Lung (tissue), 11 donors: ENCODE measurements at regions not wholly inside any gene's neighbourhood (a gene's known extent, or its start where the extent isn't known, plus 50 kb on each side); places are given as distances from the start of the nearest gene placed in this dataset.
"Not testable (repeated sequence)": the region's sequence is repeated elsewhere in the genome, so short reads cannot be mapped to it uniquely, and the experiment has no call there.

Experiments used
- ATAC-seq: fragments of 200-7000 bp; cut with Tn5 transposase; one replicate; pipeline ENCODE4 v1.9.1; 2020; ENCODE audit warnings: moderate number of reproducible peaks; ENCODE audit not compliant: insufficient read depth, low FRiP score
- DNase-seq, 3 donors: peaks; one replicate each; pipeline ENCODE4 v3.0.0-alpha.2; 2013 to 2017
- H3K27ac ChIP-seq, 2 donors: one replicate each; pipeline ENCODE4 v1.5.1; 2013; ENCODE audit warnings: mild to moderate bottlenecking in 2 of 2, moderate library complexity in 2 of 2, control low read depth in 1 of 2, inconsistent platforms in 1 of 2, low read depth in 1 of 2, low read length in 1 of 2
- H3K27me3 ChIP-seq, 3 donors: one replicate each; pipeline ENCODE4 v1.5.1; 2013; ENCODE audit warnings: low read length in 2 of 3; ENCODE audit not compliant: control insufficient read depth in 3 of 3, insufficient read depth in 3 of 3
- H3K36me3 ChIP-seq, 4 donors: one replicate each; pipeline ENCODE4 v1.5.1; 2013; ENCODE audit warnings: low read length in 4 of 4, mild to moderate bottlenecking in 1 of 4, moderate library complexity in 1 of 4; ENCODE audit not compliant: control insufficient read depth in 4 of 4, insufficient read depth in 4 of 4
- H3K4me1 ChIP-seq, 5 donors: one replicate each; pipeline ENCODE4 v1.5.1; 2013; ENCODE audit warnings: low read length in 5 of 5, mild to moderate bottlenecking in 2 of 5, moderate library complexity in 1 of 5; ENCODE audit not compliant: control insufficient read depth in 5 of 5, insufficient read depth in 5 of 5
- H3K4me3 ChIP-seq: one replicate; pipeline ENCODE4 v1.5.1; 2013; ENCODE audit warnings: mild to moderate bottlenecking, control low read depth, moderate library complexity
- H3K9ac ChIP-seq, 2 donors: one replicate each; pipeline ENCODE4 v1.5.1; 2013; ENCODE audit warnings: low read length in 2 of 2, control low read depth in 1 of 2; ENCODE audit not compliant: insufficient read depth in 1 of 2
- H3K9me3 ChIP-seq, 4 donors: one replicate each; pipeline ENCODE4 v1.5.1; 2013; ENCODE audit warnings: low read length in 3 of 4, mild to moderate bottlenecking in 1 of 4, moderate library complexity in 1 of 4; ENCODE audit not compliant: control insufficient read depth in 4 of 4, insufficient read depth in 3 of 4
- CTCF ChIP-seq: IDR thresholded peaks from 2 replicates; pipeline ENCODE4 v1.5.1; 2012; ENCODE audit warnings: mild to moderate bottlenecking; ENCODE audit errors: control extremely low read depth, extremely low read depth
- WGBS, 2 donors: extraction: QIAGEN DNeasy Blood & Tissue Kit; methylation state at CpG; one replicate each; pipeline ENCODE4 v1.1.7; 2013; 5-methylcytosine and 5-hydroxymethylcytosine counted together
- donor health status: control.
- donor health status: control.
- donor health status: Bipolar disorder and iron deficiency.
- donor health status: healthy.
- donor health status: DM: yes; HTN: yes; CAD: no.

GRCh38 chr4:188433741-188434315 is 294.6 kb downstream of the TRIML1 start:
- ATAC-seq (no peak), DNase-seq (no peak)
- TF ChIP-seq CTCF, result no peak

GRCh38 chr4:188434643-188435042 is 295.4 kb downstream of the TRIML1 start:
- Histone ChIP-seq H3K9ac (no peak overlapping the region), H3K4me1 (peaks cover 0 to under 1% (median 0%) of the 10 kb centered on the region in 5 donors), H3K9me3 (no peaks in the 10 kb centered on the region), H3K4me3 (no peak overlapping the region), H3K36me3 (no peaks in the 10 kb centered on the region), H3K27ac (no peak overlapping the region), H3K27me3 (no peaks in the 10 kb centered on the region)
- ATAC-seq, result no peak
- TF ChIP-seq CTCF, result no peak
- 72 to 82% methylated on average over 6 of the region's 6 CpGs for WGBS, 2 donors
- DNase-seq, result no peak

More at GRCh38 chr4:188433741-188434315, 294.6 kb downstream of the TRIML1 start:
- H3K4me1 ChIP-seq, result no peaks in the 10 kb centered on the region
- no peak overlapping the region for H3K27ac ChIP-seq
- no peaks in the 10 kb centered on the region for H3K9me3 ChIP-seq
- H3K36me3 ChIP-seq, result no peaks in the 10 kb centered on the region
- no peaks in the 10 kb centered on the region for H3K27me3 ChIP-seq
- WGBS, 2 donors, result 88 to 92% methylated on average over 4 of the region's 4 CpGs
- H3K9ac ChIP-seq, result no peak overlapping the region
- H3K4me3 ChIP-seq, result no peak overlapping the region

GRCh38 chr4:188435381-188435780 is 296.1 kb downstream of the TRIML1 start:
- H3K27ac ChIP-seq, result no peak overlapping the region
- WGBS, 2 donors, result 89 to 93% methylated on average over 4 of the region's 4 CpGs
- no peak for TF ChIP-seq CTCF
- DNase-seq, result no peak
- H3K4me3 ChIP-seq, result no peak overlapping the region
- H3K36me3 ChIP-seq, result no peaks in the 10 kb centered on the region
- no peaks in the 10 kb centered on the region for H3K27me3 ChIP-seq
- no peak for ATAC-seq
- H3K9me3 ChIP-seq, result no peaks in the 10 kb centered on the region
- no peak overlapping the region for H3K9ac ChIP-seq
- peaks cover 0 to 7% (median 0%) of the 10 kb centered on the region in 5 donors for H3K4me1 ChIP-seq

- no peak for TF ChIP-seq CTCF
- H3K27ac ChIP-seq, result no peak overlapping the region
- no peaks in the 10 kb centered on the region for H3K36me3 ChIP-seq
- peaks cover 0 to 7% (median 0%) of the 10 kb centered on the region in 5 donors for H3K4me1 ChIP-seq
- H3K9me3 ChIP-seq, result no peaks in the 10 kb centered on the region
- H3K4me3 ChIP-seq, result no peak overlapping the region
- 70 to 84% methylated on average over 5 of the region's 5 CpGs for WGBS, 2 donors
- H3K9ac ChIP-seq, result no peak overlapping the region
- ATAC-seq, result no peak
- no peaks in the 10 kb centered on the region for H3K27me3 ChIP-seq
- DNase-seq, result no peak
These were observed 298.3 kb downstream of the TRIML1 start for GRCh38 chr4:188437535-188437934.

GRCh38 chr4:188438391-188438824 is 299.2 kb downstream of the TRIML1 start:
- H3K36me3 ChIP-seq, DNase-seq, H3K9ac ChIP-seq, H3K4me3 ChIP-seq, H3K27me3 ChIP-seq, H3K27ac ChIP-seq, ATAC-seq, H3K4me1 ChIP-seq, H3K9me3 ChIP-seq: not testable (repeated sequence)
- WGBS, 2 donors, result 74 to 87% methylated on average over 5 of the region's 5 CpGs
